ENCODE measurements at regions not wholly inside any gene's neighbourhood (a gene's known extent, or its start where the extent isn't known, plus 50 kb on each side); places are given as distances from the start of the nearest gene placed in this dataset.

GRCh38 chr14:54038724-54039123, 82.1 kb upstream of the BMP4 start:
- no peak overlapping the region for H2AFZ ChIP-seq
- no peak overlapping the region for H3K4me3 ChIP-seq
- H3K9me2 ChIP-seq (ENCODE audit: insufficient read depth), result no peaks in the 10 kb centered on the region
- H3K9ac ChIP-seq, result no peak overlapping the region
- no peaks in the 10 kb centered on the region for H3K36me3 ChIP-seq (ENCODE audit: low read depth)
- TF ChIP-seq EZH2phosphoT487 (IDR thresholded peaks at IDR 0.05; ENCODE audit: insufficient read depth, low read depth) (no peak), EZH2 (IDR thresholded peaks at IDR 0.05; ENCODE audit: insufficient read depth, poor library complexity, severe bottlenecking) (no peak)
- in situ Hi-C loops (cut with MboI), result no loop called here
- peaks cover 5% of the 10 kb centered on the region for H3K27me3 ChIP-seq (replicated peaks; ENCODE audit: insufficient read depth)
- H3K9me3 ChIP-seq (ENCODE audit: low read depth), result no peaks in the 10 kb centered on the region
- H3K79me2 ChIP-seq (ENCODE audit: insufficient read depth), result no peaks in the 10 kb centered on the region
- WGBS, 2 experiments (ENCODE audit: low coverage in 1 of 2, low lambda C conversion rate in 2 of 2, missing lambda C conversion rate in 2 of 2), result 28 to 33% methylated on average over 1 of the region's 1 CpG
- no peak overlapping the region for H3K27ac ChIP-seq
- no peaks in the 10 kb centered on the region for H3F3A ChIP-seq (ENCODE audit: insufficient read depth)
- no peak overlapping the region for H3K4me2 ChIP-seq (ENCODE audit: unreplicated experiment)
- no peaks in the 10 kb centered on the region for H4K20me1 ChIP-seq (ENCODE audit: insufficient read depth)
- DNase-seq, result no peak
- H3K4me1 ChIP-seq (ENCODE audit: insufficient read depth), result no peaks in the 10 kb centered on the region

- no peaks in the 10 kb centered on the region for H4K20me1 ChIP-seq (ENCODE audit: insufficient read depth)
- H3K4me3 ChIP-seq, result no peak overlapping the region
- H3K27me3 ChIP-seq (replicated peaks; ENCODE audit: insufficient read depth), result peaks cover 10% of the 10 kb centered on the region
- no peaks in the 10 kb centered on the region for H3K4me1 ChIP-seq (ENCODE audit: insufficient read depth)
- no peak for TF ChIP-seq EZH2phosphoT487 (IDR thresholded peaks at IDR 0.05; ENCODE audit: insufficient read depth, low read depth)
- TF ChIP-seq EZH2 (IDR thresholded peaks at IDR 0.05; ENCODE audit: insufficient read depth, poor library complexity, severe bottlenecking), result no peak
- H3F3A ChIP-seq (ENCODE audit: insufficient read depth), result no peaks in the 10 kb centered on the region
- H2AFZ ChIP-seq, result no peak overlapping the region
- in situ Hi-C loops (cut with MboI), result no loop called here
- no peaks in the 10 kb centered on the region for H3K9me2 ChIP-seq (ENCODE audit: insufficient read depth)
- no peaks in the 10 kb centered on the region for H3K79me2 ChIP-seq (ENCODE audit: insufficient read depth)
- 4 to 5% methylated on average over 2 of the region's 2 CpGs for WGBS, 2 experiments (ENCODE audit: low coverage in 1 of 2, low lambda C conversion rate in 2 of 2, missing lambda C conversion rate in 2 of 2)
- H3K27ac ChIP-seq, result no peak overlapping the region
- no peaks in the 10 kb centered on the region for H3K9me3 ChIP-seq (ENCODE audit: low read depth)
- DNase-seq, result no peak
- no peak overlapping the region for H3K4me2 ChIP-seq (ENCODE audit: unreplicated experiment)
- H3K9ac ChIP-seq, result no peak overlapping the region
- no peaks in the 10 kb centered on the region for H3K36me3 ChIP-seq (ENCODE audit: low read depth)
These were observed 82.7 kb upstream of the BMP4 start for GRCh38 chr14:54039311-54039710.

- Histone ChIP-seq H3F3A (ENCODE audit: insufficient read depth) (no peaks in the 10 kb centered on the region), H3K4me1 (ENCODE audit: insufficient read depth) (no peaks in the 10 kb centered on the region), H3K27ac (no peak overlapping the region), H3K4me2 (ENCODE audit: unreplicated experiment) (no peak overlapping the region), H3K4me3 (no peak overlapping the region), H3K9me3 (ENCODE audit: low read depth) (no peaks in the 10 kb centered on the region), H3K36me3 (ENCODE audit: low read depth) (no peaks in the 10 kb centered on the region), H2AFZ (no peak overlapping the region), H4K20me1 (ENCODE audit: insufficient read depth) (no peaks in the 10 kb centered on the region), H3K9ac (no peak overlapping the region), H3K9me2 (ENCODE audit: insufficient read depth) (no peaks in the 10 kb centered on the region), H3K27me3 (replicated peaks; ENCODE audit: insufficient read depth) (peaks cover 15% of the 10 kb centered on the region), H3K79me2 (ENCODE audit: insufficient read depth) (no peaks in the 10 kb centered on the region)
- TF ChIP-seq EZH2phosphoT487 (IDR thresholded peaks at IDR 0.05; ENCODE audit: insufficient read depth, low read depth) (no peak), EZH2 (IDR thresholded peaks at IDR 0.05; ENCODE audit: insufficient read depth, poor library complexity, severe bottlenecking) (no peak)
- no peak for DNase-seq
- in situ Hi-C loops (cut with MboI), result no loop called here
These were observed 84.2 kb upstream of the BMP4 start for GRCh38 chr14:54040846-54041245.

GRCh38 chr14:54046250-54046649, 89.6 kb upstream of the BMP4 start:
- Histone ChIP-seq H3K36me3 (ENCODE audit: low read depth) (no peaks in the 10 kb centered on the region), H3K4me2 (ENCODE audit: unreplicated experiment) (no peak overlapping the region), H3K27ac (no peak overlapping the region), H3F3A (ENCODE audit: insufficient read depth) (no peaks in the 10 kb centered on the region), H4K20me1 (ENCODE audit: insufficient read depth) (no peaks in the 10 kb centered on the region), H3K9ac (no peak overlapping the region), H3K4me1 (ENCODE audit: insufficient read depth) (no peaks in the 10 kb centered on the region), H3K79me2 (ENCODE audit: insufficient read depth) (no peaks in the 10 kb centered on the region), H2AFZ (no peak overlapping the region), H3K27me3 (replicated peaks; ENCODE audit: insufficient read depth) (0 out of 2 replicates have a peak, but pooled peaks cover 16% of the 10 kb centered on the region), H3K4me3 (no peak overlapping the region), H3K9me2 (ENCODE audit: insufficient read depth) (no peaks in the 10 kb centered on the region), H3K9me3 (ENCODE audit: low read depth) (no peaks in the 10 kb centered on the region)
- no peak for DNase-seq
- in situ Hi-C loops (cut with MboI), result no loop called here
- 36 to 41% methylated on average over 3 of the region's 3 CpGs for WGBS, 2 experiments (ENCODE audit: low coverage in 1 of 2, low lambda C conversion rate in 2 of 2, missing lambda C conversion rate in 2 of 2)
- TF ChIP-seq EZH2phosphoT487 (IDR thresholded peaks at IDR 0.05; ENCODE audit: insufficient read depth, low read depth) (no peak), EZH2 (IDR thresholded peaks at IDR 0.05; ENCODE audit: insufficient read depth, poor library complexity, severe bottlenecking) (no peak)

GRCh38 chr14:54047645-54048308, 91.2 kb upstream of the BMP4 start:
- H2AFZ ChIP-seq, result no peak overlapping the region
- H3K36me3 ChIP-seq (ENCODE audit: low read depth), result no peaks in the 10 kb centered on the region
- H3K79me2 ChIP-seq (ENCODE audit: insufficient read depth), result no peaks in the 10 kb centered on the region
- H3K27me3 ChIP-seq (replicated peaks; ENCODE audit: insufficient read depth), result peaks cover 28% of the 10 kb centered on the region
- H3K9me3 ChIP-seq (ENCODE audit: low read depth), result no peaks in the 10 kb centered on the region
- DNase-seq, result no peak
- H3K9me2 ChIP-seq (ENCODE audit: insufficient read depth), result no peaks in the 10 kb centered on the region
- H3F3A ChIP-seq (ENCODE audit: insufficient read depth), result no peaks in the 10 kb centered on the region
- no peak overlapping the region for H3K9ac ChIP-seq
- in situ Hi-C loops (cut with MboI), result no loop called here
- H3K4me1 ChIP-seq (ENCODE audit: insufficient read depth), result no peaks in the 10 kb centered on the region
- no peak overlapping the region for H3K4me3 ChIP-seq
- no peak overlapping the region for H3K4me2 ChIP-seq (ENCODE audit: unreplicated experiment)
- no peak for TF ChIP-seq EZH2phosphoT487 (IDR thresholded peaks at IDR 0.05; ENCODE audit: insufficient read depth, low read depth)
- TF ChIP-seq EZH2 (IDR thresholded peaks at IDR 0.05; ENCODE audit: insufficient read depth, poor library complexity, severe bottlenecking), result no peak
- H4K20me1 ChIP-seq (ENCODE audit: insufficient read depth), result no peaks in the 10 kb centered on the region
- H3K27ac ChIP-seq, result no peak overlapping the region
- 22 to 29% methylated on average over 5 of the region's 5 CpGs for WGBS, 2 experiments (ENCODE audit: low coverage in 1 of 2, low lambda C conversion rate in 2 of 2, missing lambda C conversion rate in 2 of 2)

All from GM23248 (cell line).